ENCODE measurements at regions not wholly inside any gene's neighbourhood (a gene's known extent, or its start where the extent isn't known, plus 50 kb on each side); places are given as distances from the start of the nearest gene placed in this dataset.

DNA sequence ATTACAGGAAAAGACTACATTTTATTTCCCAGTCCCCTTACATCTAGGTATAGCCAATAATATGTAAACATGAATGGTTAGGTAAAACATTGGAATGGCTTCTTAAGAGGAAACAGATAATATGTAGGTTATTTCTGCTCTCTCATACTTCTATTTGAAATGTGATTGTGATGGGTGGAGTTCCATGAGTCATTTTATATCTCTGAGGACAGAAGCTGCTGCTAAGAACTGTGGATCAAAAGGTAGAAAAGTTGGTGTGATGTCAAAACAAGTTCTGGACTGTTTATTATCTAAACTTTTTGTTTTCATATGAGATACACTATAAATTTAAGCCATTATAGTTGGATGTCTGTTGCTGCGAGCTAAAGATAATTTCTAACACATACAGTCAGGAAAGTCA is 799.4 kb upstream of the TENM4 start:
- DNase-seq (ENCODE audit: low read depth) = no peak

DNA sequence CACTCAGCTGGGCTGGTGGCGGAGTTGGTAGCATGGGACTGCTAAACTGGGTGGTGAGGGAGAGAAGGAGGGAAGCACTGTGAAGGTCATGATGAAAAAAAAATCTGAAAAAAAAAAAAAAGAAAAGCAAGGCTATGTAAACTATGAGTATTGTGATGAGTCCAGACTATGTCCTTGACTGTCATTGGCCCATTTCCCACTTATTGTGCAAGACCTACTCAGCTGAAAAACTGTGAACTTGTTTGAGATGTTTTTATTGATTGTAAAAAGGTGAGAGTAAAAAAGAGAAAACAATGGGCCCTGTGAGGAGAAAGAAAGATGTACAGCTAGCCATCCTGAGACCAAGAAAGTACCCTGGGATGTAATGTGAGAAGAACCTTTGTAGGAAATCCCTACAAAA is 798.4 kb upstream of the TENM4 start:
- DNase-seq (ENCODE audit: low read depth) = peak; percentile 18

DNA sequence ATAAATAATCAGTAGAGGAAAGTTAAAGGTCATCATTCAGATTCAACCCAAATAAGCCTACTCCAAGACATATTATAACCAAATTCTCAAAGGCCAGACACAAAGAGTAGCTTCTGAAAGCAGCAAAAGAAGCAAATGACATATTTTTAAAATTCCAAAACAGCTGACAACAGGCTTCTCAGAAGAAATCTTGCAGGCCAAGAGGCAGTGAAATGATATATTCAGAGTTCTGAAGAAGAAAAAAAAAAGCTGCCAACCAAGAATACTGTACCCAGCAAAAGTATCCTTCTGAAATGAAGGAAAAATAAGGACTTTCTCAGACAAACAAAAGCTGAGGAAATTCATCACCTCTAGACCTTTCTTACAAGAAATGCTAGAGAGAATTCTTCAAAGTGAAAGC is 787.1 kb upstream of the TENM4 start:
- DNase-seq (ENCODE audit: low read depth) = no peak

DNA sequence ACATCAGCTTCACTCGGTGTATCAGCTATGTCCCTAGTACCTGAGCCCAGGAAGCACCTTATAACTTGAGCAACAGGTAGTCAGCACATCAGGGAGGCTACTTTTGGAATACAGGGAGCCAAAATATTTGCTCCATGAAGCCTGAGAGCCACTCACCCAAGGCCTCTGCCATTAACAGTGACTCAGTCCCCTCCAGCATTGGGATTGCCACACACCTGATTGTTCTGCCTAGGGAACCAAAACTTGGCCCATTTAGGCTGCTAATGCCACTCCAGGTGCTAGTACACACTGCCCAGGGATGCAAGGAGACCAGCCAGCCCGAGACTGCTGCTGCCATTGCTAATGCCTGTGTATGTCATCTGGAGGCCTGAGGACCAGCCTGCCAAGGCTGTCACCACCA is 773.6 kb upstream of the TENM4 start:
- no peak for DNase-seq (ENCODE audit: low read depth)

DNA sequence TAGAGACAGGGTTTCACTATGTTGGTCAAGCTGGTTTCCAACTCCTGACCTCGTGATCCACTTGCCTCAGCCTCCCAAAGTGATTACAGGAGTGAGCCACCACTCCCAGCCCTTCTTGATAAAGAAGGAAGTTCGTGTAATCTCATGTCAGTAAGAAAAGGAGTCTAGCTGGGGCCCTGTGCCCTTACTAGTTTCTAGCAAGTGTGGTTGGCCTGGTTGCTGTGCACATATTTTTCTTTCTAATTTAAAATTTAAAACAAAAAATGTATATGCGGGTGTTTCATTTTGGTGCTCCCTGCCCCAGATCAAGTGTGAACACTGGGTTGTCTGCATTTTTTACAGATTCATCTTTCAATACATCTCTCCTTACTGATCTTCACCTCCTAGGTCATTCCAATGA is 770.8 kb upstream of the TENM4 start:
- DNase-seq (ENCODE audit: low read depth) = no peak

DNA sequence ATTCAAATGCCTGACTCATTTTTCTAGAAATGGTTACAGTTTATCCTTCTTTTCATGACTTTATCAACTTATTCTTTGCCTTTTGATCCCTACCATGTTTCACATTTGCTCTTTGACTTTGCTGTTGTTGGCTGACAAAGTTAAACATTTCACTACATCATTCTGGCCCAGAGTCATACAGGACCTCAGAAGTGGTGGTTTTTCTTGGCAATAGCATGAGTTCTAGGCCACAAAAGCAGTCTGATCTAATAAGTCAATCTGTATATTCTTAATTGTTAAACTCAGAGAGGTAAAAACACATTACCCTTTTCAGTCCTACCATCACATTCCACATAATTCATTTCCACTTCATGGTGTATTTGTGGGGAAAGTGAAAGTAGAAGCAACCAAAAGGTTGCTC is 763.2 kb upstream of the TENM4 start:
- peak; percentile 3 for DNase-seq (ENCODE audit: low read depth)

DNA sequence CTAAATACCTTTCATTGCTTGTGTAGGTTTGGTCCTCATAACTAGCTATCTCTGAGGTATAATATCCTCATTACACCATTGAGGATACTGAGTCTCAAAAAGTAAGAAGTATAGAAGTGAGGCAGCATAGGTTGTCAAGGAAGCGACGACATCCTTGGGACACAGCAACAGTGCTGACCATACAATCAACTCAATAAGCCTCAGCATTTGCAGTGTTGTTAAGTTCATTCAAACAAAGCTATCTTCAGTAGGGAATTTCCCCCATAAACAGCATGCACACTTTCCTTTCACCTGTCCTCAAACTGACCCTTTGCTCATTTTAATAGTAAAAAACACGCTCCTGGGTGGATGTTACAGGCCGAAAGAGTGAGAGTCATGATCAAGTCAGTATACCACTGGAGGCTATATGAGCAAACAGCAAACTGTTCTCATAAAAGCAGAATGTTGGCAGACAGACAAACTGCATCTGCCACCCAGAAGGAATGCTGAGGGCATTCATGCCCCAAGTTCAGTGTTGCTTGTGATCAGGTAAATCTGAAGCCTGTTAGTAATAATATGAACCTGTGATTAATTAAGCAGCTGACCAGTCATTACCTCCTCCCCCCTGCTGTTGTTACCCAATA is 756.2 kb upstream of the TENM4 start:
- no peak for DNase-seq (ENCODE audit: low read depth)

DNA sequence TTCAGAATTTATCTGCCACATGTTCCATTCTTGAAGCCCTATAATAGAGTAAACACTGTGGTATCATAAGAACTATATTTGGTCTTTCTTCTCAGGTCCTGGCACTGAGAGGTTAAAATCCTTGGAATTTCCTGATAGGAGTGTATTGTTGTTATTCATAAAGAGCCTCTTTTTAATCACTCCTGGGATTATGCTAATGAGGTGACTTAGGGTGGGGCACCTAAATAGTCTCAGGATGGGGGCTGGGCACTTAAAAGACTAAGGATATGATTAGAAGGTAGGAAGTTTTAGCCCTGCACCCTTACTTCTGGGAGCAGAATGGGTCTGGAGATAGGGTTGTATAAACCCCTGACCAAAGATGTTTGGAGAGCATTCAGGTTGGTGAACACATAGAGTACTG is 755.2 kb upstream of the TENM4 start:
- no peak for DNase-seq (ENCODE audit: low read depth)

DNA sequence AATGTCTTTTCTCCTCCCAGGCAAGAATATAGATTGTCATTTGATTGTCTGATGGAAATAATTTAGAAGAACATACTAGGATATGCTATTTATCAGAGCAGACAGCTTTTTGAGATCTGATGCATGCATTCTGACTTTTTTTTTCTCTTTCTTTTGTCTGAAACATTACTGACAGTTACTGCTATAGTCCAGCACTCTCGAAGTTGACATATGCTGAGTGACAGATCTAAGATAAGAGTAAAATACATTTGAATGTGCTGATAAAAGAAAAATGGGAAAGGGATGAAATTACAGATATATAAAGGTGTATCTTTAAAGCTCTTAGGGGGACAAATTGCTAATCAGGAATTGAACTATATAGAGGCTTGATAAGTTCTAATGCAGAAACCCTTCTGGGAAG is 753.8 kb upstream of the TENM4 start:
- DNase-seq (ENCODE audit: low read depth) = no peak

DNA sequence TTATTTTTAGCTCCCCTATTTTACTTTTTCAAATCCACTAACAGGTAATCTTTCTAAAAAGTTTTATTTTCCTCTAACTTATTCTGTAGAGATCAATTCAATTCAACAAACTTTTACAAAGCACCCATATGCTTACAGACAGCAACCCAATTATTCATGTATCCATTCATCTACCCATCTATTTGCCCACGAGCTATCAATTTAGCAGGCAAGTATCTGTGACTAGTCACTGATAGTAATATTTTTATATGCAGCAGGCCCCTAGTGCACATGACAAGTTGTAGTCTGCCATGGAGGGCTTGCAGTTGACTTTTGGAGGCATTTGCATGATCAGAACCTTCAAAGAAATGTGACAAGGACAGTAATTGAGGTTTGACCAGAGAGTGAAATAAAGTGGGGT is 753.2 kb upstream of the TENM4 start:
- DNase-seq (ENCODE audit: low read depth) = no peak

DNA sequence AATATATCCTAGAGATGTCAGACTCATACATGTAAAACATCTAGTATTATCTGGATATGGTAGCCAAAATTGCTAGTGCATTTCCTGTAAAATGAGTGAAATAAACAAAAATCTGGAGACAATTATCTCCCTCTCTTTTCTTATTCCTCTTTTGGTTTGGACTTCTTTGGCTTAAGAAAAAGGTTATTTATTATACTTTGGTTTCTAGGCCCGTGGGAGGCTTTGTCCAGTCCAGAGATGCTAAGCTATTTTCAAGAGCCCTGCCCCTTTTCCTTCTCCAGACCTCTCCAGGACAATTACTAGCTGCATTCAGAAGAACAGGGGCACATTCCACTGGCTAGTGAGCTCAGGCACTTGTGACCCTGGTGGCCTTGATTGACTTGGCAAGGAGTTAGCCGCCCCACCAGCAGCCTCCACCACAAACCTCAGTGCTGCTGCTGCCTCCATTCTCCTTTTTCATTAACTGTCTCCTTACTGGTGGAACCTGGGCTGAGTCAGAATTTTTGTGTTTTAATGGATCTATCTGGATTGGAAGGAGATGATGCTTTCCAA is 747.3 kb upstream of the TENM4 start:
- DNase-seq (ENCODE audit: low read depth) = no peak

DNA sequence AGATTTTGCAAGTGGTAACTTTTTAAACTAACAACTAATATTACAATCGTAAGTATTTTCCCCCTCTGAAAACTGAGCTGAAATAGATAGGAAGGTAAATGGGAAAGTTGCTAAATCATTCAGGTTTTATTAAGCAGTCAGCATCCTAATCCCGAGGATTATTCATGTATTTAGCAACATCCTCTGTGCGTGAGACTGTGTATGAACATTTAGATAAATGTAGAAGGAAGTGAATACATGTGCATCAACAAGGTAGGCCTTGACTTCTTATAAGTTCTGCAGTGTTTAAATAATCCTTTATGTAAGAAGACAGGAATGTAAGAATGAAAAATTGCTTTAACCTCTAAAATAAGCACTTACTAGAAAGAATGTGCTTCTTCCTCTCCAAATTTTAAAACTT is 745.9 kb upstream of the TENM4 start:
- peak; percentile 7 for DNase-seq (ENCODE audit: low read depth)

DNA sequence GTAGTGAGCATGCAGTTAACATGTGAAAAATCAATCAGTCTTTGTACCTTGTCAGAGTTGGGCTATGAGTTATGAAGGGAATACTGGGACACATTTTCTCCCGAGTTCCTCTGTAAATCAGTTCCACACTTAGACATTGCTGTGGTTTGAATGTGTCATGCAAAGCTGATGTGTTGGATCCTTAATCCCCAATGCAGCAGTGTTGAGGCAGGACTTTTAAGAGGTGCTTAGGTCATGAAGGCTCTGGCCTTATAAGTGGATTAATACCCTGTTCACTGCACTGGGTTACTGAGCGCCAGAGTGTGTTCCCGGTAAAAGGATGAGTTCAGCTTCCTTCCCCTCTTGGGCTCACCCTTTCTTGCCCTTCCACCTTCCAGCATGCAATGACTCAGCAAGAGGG is 742.1 kb upstream of the TENM4 start:
- peak; percentile 4 for DNase-seq (ENCODE audit: low read depth)

DNA sequence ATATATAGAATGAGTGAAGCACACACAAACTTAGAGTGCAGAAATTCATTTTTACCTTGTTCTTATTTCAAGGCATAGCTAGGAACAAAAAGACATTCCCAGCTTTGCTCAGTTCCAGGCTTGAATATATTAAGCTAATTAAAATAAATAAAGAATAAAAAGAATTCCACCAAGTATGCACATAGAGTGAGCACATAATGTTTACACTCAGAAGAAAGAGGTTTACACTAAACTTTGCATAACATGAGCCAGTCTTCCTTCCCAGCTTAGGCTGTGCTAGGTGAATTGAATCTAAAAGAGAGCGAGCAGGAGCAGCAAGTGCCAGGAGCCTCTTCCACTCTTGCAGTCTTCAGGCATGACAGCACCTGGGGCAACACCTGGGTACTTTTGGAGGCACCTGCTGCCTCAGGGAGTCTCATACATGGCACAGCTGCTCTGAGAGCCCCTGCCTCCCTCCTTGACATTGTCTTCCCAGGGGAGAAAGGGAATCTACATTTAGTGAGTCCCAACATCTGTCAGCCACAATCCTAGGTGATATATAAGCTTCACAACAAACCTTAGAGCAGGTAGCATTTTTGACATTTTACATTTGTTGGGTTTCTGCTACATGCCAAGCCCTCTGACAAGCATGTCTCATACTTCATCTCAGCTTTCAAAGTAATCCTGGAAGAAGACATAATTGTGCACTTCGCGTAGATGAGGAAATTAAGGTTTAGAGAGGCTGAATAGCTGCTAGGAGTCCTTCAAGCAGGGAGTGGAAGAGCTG is 732.7 kb upstream of the TENM4 start:
- no peak for DNase-seq (ENCODE audit: low read depth)

DNA sequence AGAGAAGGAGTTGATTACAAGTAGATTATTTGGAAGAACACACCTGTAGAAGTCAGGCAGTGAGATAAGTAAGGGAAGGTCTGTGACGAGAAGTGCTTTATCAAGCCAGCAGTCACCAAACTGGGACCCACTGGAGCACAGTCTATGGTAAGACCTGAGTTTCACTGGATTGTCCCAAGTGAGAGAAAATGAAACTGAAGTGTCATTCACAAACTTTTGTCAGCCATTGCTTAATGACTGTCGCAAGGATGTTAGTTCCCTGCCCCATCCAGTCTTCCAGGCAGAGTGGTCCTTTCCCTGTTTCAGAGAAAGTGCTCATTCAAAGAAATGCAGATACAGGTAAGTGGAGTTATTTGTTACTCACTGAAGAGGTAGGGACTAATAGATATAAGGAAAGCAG is 728.0 kb upstream of the TENM4 start:
- DNase-seq (ENCODE audit: low read depth) = no peak

DNA sequence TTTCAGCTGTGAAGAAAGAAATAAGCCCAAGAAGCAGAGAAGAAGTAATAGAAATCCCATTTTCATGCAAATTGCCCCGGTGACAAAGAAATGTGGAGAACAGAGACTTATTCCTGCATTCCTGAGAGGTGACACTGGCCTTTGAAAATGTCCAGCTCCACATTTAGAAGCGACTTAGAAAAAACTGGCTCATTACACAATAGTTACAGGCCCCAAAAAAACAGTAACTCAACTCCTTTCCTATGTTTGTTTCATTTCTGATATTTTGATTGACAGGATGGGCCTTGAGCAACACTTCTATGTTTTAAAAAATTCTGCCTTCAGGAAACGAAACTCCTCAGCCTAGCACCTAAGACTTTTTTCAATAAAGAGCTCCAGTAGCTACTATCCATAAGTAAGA is 726.9 kb upstream of the TENM4 start:
- DNase-seq (ENCODE audit: low read depth) = no peak

DNA sequence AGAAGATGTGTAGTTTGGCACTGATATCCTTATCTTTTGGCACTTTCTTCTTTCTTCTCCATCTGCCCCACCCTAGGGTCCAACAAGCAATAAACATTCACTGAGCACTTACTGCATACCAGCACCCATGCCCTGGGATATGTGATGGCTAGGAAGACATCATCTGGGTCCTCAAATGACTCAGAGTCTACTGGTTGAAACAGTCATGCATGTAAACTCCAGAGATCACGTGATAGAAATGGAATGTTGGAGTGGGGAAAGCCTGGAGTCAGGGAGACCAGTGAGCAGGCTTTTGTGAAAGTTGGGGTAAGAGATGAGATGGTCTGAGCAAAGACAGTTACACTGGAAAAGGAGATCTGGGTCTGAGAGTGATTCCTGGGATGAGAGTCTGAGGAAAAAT is 724.9 kb upstream of the TENM4 start:
- DNase-seq (ENCODE audit: low read depth) = peak; percentile 3

DNA sequence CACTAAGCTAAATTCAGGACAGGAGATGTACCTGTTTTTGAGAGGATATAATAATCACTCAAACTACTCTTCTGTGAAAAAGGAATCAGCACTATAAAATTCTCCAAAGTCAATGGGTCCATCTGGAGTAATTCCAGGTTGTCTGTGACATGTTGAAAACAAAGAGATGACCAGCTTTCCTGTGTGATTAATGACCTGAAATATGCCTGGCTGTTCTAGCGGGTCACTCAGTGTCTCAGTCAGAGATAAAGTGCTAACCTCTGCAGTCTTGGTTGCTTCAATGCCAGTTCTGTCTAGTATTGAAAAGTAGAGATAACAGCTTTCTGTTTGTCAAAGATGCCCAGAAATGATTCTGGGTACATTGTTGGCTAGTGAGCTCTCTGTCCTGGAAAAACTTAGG is 722.6 kb upstream of the TENM4 start:
- no peak for DNase-seq (ENCODE audit: low read depth)

DNA sequence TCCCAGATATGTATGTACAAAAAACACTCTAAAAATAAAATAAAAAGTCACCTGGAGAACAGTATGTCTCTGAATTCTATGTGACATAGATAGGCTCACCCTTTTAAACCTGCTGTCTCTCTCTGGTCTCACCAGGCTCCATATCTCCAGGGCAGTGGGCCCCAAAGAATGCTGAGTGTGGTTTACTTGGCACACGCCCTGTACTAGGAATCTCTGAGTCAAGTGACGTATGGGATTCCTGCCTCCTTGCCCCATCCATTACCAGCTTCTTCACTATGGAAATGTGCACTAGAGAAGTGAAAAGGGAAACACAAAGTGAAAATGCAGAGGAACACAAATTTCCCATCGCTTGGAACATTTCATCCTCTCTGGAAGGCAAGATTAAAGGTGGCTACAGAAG is 722.2 kb upstream of the TENM4 start:
- peak; percentile 22 for DNase-seq (ENCODE audit: low read depth)

DNA sequence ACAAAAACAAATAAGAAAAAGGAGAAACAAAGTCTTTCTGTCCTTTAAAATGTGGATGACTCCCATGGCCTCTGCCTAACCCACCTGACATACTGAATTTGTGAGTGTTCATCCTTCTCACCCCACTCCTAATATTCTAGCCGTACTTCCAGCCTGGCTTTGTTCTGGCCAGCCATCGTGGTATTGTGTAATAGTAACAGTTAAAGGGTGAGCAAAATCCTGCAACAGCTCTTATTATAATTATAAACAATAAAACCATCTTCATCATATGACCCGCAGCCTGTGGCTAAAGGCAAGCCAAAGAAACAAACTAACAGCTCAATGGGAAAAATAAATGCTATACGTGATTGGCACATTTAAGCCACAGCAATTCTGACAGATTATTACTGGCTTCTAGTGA is 721.6 kb upstream of the TENM4 start:
- no peak for DNase-seq (ENCODE audit: low read depth)

DNA sequence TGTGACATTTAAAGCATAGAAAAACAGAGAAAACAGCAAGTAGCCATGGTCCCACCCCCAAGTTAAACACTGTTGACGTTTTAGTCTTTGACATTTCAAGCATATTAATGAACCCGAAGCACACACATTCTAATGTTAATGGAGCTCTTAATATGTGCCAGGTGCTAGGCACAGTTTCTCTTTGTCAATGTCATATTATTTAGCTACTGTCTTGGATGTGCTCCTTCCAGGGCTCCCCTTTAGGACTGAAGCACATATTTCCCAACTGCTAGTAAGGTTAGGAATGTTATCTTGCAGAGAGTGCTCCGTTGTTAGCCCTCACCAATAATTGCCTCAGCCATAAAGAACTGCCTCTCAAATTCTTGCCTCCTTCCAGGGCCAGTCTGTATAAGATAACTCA is 716.6 kb upstream of the TENM4 start:
- no peak for DNase-seq (ENCODE audit: low read depth)

DNA sequence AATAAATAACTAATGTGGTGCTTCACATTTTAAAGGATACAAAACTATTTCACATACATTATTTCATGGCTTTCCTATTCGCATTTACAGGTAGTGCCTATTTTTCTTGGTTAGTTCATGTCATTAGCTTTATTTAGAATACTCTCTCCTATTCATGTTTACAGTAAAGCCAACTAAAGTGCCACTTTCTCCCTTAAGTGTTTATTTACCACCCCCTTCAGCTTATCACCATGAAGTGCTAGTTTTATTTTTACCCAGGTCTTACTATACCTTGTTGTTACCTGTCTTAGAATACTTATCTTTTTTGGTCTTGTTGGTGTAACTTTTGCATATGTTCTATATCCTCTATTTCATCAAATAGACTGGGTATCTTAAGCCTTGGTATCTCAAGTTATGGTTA is 715.2 kb upstream of the TENM4 start:
- no peak for DNase-seq (ENCODE audit: low read depth)

DNA sequence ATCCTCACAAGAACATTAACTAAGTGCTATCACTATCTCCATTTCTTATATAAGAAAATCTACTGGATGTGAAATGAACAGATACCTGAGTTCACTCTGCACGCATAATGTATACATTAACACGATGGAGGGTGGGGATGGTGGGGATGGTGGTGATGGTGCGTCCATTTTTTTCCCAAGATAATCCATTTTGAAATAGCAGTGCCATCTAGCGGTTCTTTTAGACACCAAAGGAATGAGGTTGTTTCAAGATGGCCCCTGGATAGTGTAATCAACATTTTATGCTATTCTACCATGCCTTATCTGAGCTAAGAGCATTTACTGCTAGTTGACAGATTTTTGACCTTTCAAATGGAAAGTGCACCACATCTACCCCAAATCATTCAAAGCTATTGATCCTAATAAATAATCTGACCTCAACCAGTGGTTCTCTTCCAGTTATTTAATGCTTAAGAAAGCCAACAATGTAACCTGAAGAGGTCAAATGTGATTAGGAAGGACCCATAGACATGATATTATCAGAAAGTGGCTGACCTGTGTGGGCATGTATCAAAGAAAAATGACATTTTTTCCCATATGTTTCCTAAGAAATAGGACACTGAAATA is 714.7 kb upstream of the TENM4 start:
- no peak for DNase-seq (ENCODE audit: low read depth)

Data from iris pigment epithelial cell (primary cell).